AG04450 (cell line): ENCODE measurements at regions not wholly inside any gene's neighbourhood (a gene's known extent, or its start where the extent isn't known, plus 50 kb on each side); places are given as distances from the start of the nearest gene placed in this dataset.
"Not testable (repeated sequence)": the region's sequence is repeated elsewhere in the genome, so short reads cannot be mapped to it uniquely, and the experiment has no call there.

Source experiments
- CTCF ChIA-PET: fragments of 300-600, 350-600 bp; formaldehyde crosslinking; extraction: SDS; loops from one replicate; lab custom pipeline; 2022; ENCODE audit warnings: antibody characterized with exemption, inconsistent platforms; lab: Charles Lee
- POLR2A ChIA-PET: fragments of 350-600 bp; formaldehyde crosslinking; extraction: SDS; loops from one replicate; lab custom pipeline; 2021; ENCODE audit warnings: antibody characterized with exemption, inconsistent platforms; lab: Yijun Ruan, JAX
- DNase-seq: peaks from one replicate; pipeline ENCODE4 v3.0.0-alpha.2; 2011; ENCODE audit warnings: low read depth, low spot score
- H3K27ac ChIP-seq: one replicate; pipeline ENCODE4 v1.5.1; 2012; ENCODE audit warnings: low read depth, low read length, control low read depth
- H3K27me3 ChIP-seq: one replicate; pipeline ENCODE4 v1.6.0; 2012; ENCODE audit warnings: low read length; ENCODE audit not compliant: control insufficient read depth, insufficient read depth
- H3K4me3 ChIP-seq: 2 replicates; pipeline ENCODE4 v1.5.1; 2011; ENCODE audit warnings: mild to moderate bottlenecking, low read depth, low read length, control low read depth
- H3K9me3 ChIP-seq: 2 replicates; pipeline ENCODE4 v1.5.1; 2012; ENCODE audit warnings: low read length; ENCODE audit not compliant: control insufficient read depth, insufficient read depth
- CTCF ChIP-seq: IDR thresholded peaks from 2 replicates; pipeline ENCODE4 v1.5.1; 2011; ENCODE audit warnings: low read depth, low read length, control low read depth, inconsistent platforms

- Histone ChIP-seq H3K27ac (no peak overlapping the region), H3K4me3 (no peak overlapping the region), H3K9me3 (peaks cover 17% of the 10 kb centered on the region), H3K27me3 (no peaks in the 10 kb centered on the region)
- POLR2A ChIA-PET = no interaction called here
- no peak for TF ChIP-seq CTCF
- DNase-seq = no peak
- CTCF ChIA-PET = no interaction called here
Observed at GRCh38 chr7:54260941-54261371, 281.2 kb upstream of the VSTM2A start.

- no peak for TF ChIP-seq CTCF
- POLR2A ChIA-PET = no interaction called here
- CTCF ChIA-PET = no interaction called here
Observed at GRCh38 chr7:54278847-54279246, 263.3 kb upstream of the VSTM2A start.

GRCh38 chr7:54292171-54292925 is 249.8 kb upstream of the VSTM2A start:
- H3K9me3 ChIP-seq = peaks cover 2% of the 10 kb centered on the region
- no peak overlapping the region for H3K27ac ChIP-seq
- no peak overlapping the region for H3K4me3 ChIP-seq
- ChIA-PET POLR2A (no interaction called here), CTCF (no interaction called here)
- TF ChIP-seq CTCF = no peak
- H3K27me3 ChIP-seq = no peaks in the 10 kb centered on the region
- no peak for DNase-seq

More at GRCh38 chr7:54278847-54279246, 263.3 kb upstream of the VSTM2A start:
- DNase-seq = no peak
- Histone ChIP-seq H3K4me3 (no peak overlapping the region), H3K27me3 (no peaks in the 10 kb centered on the region), H3K27ac (no peak overlapping the region), H3K9me3 (peaks cover 30% of the 10 kb centered on the region; the same call in 1 of the 2 replicates)

GRCh38 chr7:54299426-54299825 is 242.7 kb upstream of the VSTM2A start:
- no peak for TF ChIP-seq CTCF
- DNase-seq = no peak
- CTCF ChIA-PET = no interaction called here
- POLR2A ChIA-PET = no interaction called here
- H3K27ac ChIP-seq = no peak overlapping the region
- H3K4me3 ChIP-seq = no peak overlapping the region
- no peaks in the 10 kb centered on the region for H3K27me3 ChIP-seq
- H3K9me3 ChIP-seq = no peaks in the 10 kb centered on the region; the same call in 1 of the 2 replicates

GRCh38 chr7:54315955-54316354 is 226.2 kb upstream of the VSTM2A start:
- DNase-seq, H3K27ac ChIP-seq, H3K9me3 ChIP-seq, POLR2A ChIA-PET, CTCF ChIA-PET, H3K4me3 ChIP-seq, H3K27me3 ChIP-seq: not testable (repeated sequence)
